DND-41 (cell line): ENCODE measurements at regions not wholly inside any gene's neighbourhood (a gene's known extent, or its start where the extent isn't known, plus 50 kb on each side); places are given as distances from the start of the nearest gene placed in this dataset.

Experiments used
- EZH2 ChIP-seq: IDR thresholded peaks from 3 replicates; pipeline ENCODE4 v1.6.1; 2012; ENCODE audit warnings: borderline replicate concordance, low read depth, mild to moderate bottlenecking, moderate library complexity, low read length, inconsistent platforms; ENCODE audit not compliant: severe bottlenecking
- TF ChIP-seq, protein P1 (sequence below): IDR thresholded peaks from 2 replicates; pipeline ENCODE4 v1.5.1; 2012; ENCODE audit warnings: borderline replicate concordance, low read length, moderate library complexity, mild to moderate bottlenecking; ENCODE audit not compliant: poor library complexity, severe bottlenecking; ENCODE audit errors: extremely low read depth

DNA sequence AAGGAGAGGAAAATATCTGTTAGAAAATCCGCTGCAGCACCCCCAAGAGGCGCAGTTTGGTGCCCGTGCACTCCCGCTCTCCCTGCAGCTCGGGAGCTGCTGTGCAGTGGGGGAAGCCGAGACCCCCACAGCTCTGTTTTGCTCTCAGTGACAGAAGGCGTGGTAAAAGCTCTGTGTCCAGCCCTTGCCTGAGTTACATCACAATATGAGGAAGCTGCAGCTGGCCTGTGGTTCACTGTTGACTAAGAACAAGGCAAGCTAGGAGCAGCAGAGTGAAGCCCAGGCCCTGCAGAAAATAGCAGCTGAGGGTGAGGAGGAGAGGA lies 88.5 kb upstream of the ADRA2C start:
- no peak for TF ChIP-seq EZH2
- TF ChIP-seq, protein P1, sequence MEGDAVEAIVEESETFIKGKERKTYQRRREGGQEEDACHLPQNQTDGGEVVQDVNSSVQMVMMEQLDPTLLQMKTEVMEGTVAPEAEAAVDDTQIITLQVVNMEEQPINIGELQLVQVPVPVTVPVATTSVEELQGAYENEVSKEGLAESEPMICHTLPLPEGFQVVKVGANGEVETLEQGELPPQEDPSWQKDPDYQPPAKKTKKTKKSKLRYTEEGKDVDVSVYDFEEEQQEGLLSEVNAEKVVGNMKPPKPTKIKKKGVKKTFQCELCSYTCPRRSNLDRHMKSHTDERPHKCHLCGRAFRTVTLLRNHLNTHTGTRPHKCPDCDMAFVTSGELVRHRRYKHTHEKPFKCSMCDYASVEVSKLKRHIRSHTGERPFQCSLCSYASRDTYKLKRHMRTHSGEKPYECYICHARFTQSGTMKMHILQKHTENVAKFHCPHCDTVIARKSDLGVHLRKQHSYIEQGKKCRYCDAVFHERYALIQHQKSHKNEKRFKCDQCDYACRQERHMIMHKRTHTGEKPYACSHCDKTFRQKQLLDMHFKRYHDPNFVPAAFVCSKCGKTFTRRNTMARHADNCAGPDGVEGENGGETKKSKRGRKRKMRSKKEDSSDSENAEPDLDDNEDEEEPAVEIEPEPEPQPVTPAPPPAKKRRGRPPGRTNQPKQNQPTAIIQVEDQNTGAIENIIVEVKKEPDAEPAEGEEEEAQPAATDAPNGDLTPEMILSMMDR, result no peak
